ENCODE measurements at regions not wholly inside any gene's neighbourhood (a gene's known extent, or its start where the extent isn't known, plus 50 kb on each side); places are given as distances from the start of the nearest gene placed in this dataset.

DNA sequence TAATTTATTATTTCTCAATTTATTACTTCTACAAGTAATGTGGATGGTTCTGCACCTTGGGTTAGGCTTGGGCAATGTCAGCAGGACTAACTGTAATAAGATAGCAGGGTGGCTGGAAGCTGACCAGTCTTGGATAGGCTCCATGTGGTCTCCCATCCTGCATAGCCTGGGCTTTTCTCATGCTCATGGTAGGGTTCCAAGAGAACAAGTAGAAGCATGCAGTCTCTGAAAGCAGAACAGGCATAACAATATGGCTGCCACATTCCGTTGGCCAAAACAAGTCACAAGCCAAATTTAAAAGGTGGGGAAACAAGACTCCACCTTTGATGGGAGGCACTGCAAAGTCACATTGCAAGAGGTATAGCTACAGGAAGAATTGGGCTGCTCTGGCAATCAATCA, 98.6 kb upstream of the MDFIC start:
- H3F3A ChIP-seq (ENCODE audit: low read depth), result no peaks in the 10 kb centered on the region
- H3K9ac ChIP-seq (ENCODE audit: low read depth, low read length, poor library complexity, severe bottlenecking), result no peak overlapping the region
- H3K9me3 ChIP-seq (ENCODE audit: insufficient read depth, low read depth, low read length), result no peaks in the 10 kb centered on the region
- no peaks in the 10 kb centered on the region for H4K20me1 ChIP-seq (ENCODE audit: insufficient read depth, low read length, poor library complexity, severe bottlenecking)
- no peaks in the 10 kb centered on the region for H3K36me3 ChIP-seq (ENCODE audit: insufficient read depth, low read length)
- no peak overlapping the region for H2AFZ ChIP-seq (ENCODE audit: low read length)
- H3K9me2 ChIP-seq (replicated peaks; ENCODE audit: low read depth, low read length), result no peaks in the 10 kb centered on the region
- H3K4me2 ChIP-seq (ENCODE audit: low read depth, low read length, poor library complexity, severe bottlenecking), result no peak overlapping the region
- no peaks in the 10 kb centered on the region for H3K4me1 ChIP-seq (ENCODE audit: insufficient read depth, low read length, poor library complexity, severe bottlenecking)
- H3K4me3 ChIP-seq (ENCODE audit: low read length, poor library complexity, severe bottlenecking), result no peak overlapping the region
- H3K27me3 ChIP-seq (ENCODE audit: insufficient read depth, low read length, poor library complexity, severe bottlenecking), result no peaks in the 10 kb centered on the region
- no peaks in the 10 kb centered on the region for H3K79me2 ChIP-seq (ENCODE audit: insufficient read depth, low read length)
- TF ChIP-seq EZH2phosphoT487 (IDR thresholded peaks at IDR 0.05; ENCODE audit: borderline replicate concordance), result no peak
- TF ChIP-seq, protein P1, sequence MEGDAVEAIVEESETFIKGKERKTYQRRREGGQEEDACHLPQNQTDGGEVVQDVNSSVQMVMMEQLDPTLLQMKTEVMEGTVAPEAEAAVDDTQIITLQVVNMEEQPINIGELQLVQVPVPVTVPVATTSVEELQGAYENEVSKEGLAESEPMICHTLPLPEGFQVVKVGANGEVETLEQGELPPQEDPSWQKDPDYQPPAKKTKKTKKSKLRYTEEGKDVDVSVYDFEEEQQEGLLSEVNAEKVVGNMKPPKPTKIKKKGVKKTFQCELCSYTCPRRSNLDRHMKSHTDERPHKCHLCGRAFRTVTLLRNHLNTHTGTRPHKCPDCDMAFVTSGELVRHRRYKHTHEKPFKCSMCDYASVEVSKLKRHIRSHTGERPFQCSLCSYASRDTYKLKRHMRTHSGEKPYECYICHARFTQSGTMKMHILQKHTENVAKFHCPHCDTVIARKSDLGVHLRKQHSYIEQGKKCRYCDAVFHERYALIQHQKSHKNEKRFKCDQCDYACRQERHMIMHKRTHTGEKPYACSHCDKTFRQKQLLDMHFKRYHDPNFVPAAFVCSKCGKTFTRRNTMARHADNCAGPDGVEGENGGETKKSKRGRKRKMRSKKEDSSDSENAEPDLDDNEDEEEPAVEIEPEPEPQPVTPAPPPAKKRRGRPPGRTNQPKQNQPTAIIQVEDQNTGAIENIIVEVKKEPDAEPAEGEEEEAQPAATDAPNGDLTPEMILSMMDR (conservative IDR thresholded peaks at IDR 0.05; ENCODE audit: low read length), result no peak

DNA sequence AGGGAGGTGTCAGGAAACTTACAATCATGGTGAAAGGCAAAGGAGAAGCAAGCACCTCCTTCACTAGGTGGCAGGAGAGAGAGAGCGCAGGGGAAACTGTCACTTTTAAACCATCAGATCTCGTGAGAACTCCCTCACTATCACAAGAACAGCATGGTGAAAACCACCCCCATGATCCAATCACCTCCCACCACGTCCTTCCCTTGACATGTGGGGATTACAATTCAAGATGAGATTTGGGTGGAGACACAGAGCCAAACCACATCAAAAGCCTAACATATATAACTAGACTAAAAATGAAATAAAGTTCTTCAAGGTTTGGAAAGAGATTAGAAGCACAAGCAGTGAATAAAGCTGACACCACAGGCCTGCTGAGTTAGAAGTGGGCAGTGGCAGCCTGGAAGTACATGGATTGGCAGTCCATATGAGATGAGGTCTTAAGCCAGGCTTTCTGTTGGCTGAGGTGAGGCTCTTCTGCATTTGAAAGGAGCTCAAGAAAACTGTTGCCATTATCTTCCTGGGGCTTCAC, 96.4 kb upstream of the MDFIC start:
- no peaks in the 10 kb centered on the region for H4K20me1 ChIP-seq (ENCODE audit: insufficient read depth, low read length, poor library complexity, severe bottlenecking)
- no peak for TF ChIP-seq EZH2phosphoT487 (IDR thresholded peaks at IDR 0.05; ENCODE audit: borderline replicate concordance)
- TF ChIP-seq, protein P1 (conservative IDR thresholded peaks at IDR 0.05; ENCODE audit: low read length), result no peak

DNA sequence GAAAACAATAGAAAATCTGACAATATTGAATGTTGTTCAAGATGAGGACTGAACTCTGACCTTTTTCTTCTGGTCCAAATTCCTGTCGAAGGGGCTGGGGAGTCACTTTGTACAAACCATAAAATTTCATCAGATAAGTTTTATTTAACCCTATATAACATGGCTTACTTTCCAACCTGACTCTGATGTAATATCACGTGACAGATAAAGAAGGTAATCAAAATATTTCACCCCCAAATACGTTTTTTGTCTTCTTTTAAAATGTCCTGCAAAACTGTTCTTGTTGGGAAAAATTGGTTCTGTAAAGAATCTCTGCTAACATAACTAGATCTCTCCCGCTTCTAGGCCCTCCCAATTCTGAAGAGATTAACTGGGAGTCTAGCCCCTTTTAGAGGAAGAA, 90.9 kb upstream of the MDFIC start:
- H3K4me3 ChIP-seq (ENCODE audit: low read length, poor library complexity, severe bottlenecking), result no peak overlapping the region
- H3K27me3 ChIP-seq (ENCODE audit: insufficient read depth, low read length, poor library complexity, severe bottlenecking), result no peaks in the 10 kb centered on the region
- H3F3A ChIP-seq (ENCODE audit: low read depth), result no peaks in the 10 kb centered on the region
- H4K20me1 ChIP-seq (ENCODE audit: insufficient read depth, low read length, poor library complexity, severe bottlenecking), result no peaks in the 10 kb centered on the region
- no peaks in the 10 kb centered on the region for H3K9me3 ChIP-seq (ENCODE audit: insufficient read depth, low read depth, low read length)
- no peak overlapping the region for H3K4me2 ChIP-seq (ENCODE audit: low read depth, low read length, poor library complexity, severe bottlenecking)
- no peak overlapping the region for H3K9ac ChIP-seq (ENCODE audit: low read depth, low read length, poor library complexity, severe bottlenecking)
- H2AFZ ChIP-seq (ENCODE audit: low read length), result no peak overlapping the region
- no peaks in the 10 kb centered on the region for H3K9me2 ChIP-seq (replicated peaks; ENCODE audit: low read depth, low read length)
- no peak for TF ChIP-seq EZH2phosphoT487 (IDR thresholded peaks at IDR 0.05; ENCODE audit: borderline replicate concordance)
- TF ChIP-seq, protein P1 (conservative IDR thresholded peaks at IDR 0.05; ENCODE audit: low read length), result no peak
- no peaks in the 10 kb centered on the region for H3K36me3 ChIP-seq (ENCODE audit: insufficient read depth, low read length)
- H3K4me1 ChIP-seq (ENCODE audit: insufficient read depth, low read length, poor library complexity, severe bottlenecking), result no peaks in the 10 kb centered on the region
- no peaks in the 10 kb centered on the region for H3K79me2 ChIP-seq (ENCODE audit: insufficient read depth, low read length)

More for the DNA sequence above, 96.4 kb upstream of the MDFIC start:
- Histone ChIP-seq H3K9ac (ENCODE audit: low read depth, low read length, poor library complexity, severe bottlenecking) (no peak overlapping the region), H3K36me3 (ENCODE audit: insufficient read depth, low read length) (no peaks in the 10 kb centered on the region), H3K4me1 (ENCODE audit: insufficient read depth, low read length, poor library complexity, severe bottlenecking) (no peaks in the 10 kb centered on the region), H3K4me2 (ENCODE audit: low read depth, low read length, poor library complexity, severe bottlenecking) (no peak overlapping the region), H3K9me3 (ENCODE audit: insufficient read depth, low read depth, low read length) (no peaks in the 10 kb centered on the region), H3K4me3 (ENCODE audit: low read length, poor library complexity, severe bottlenecking) (no peak overlapping the region), H3F3A (ENCODE audit: low read depth) (no peaks in the 10 kb centered on the region), H2AFZ (ENCODE audit: low read length) (no peak overlapping the region), H3K27me3 (ENCODE audit: insufficient read depth, low read length, poor library complexity, severe bottlenecking) (no peaks in the 10 kb centered on the region), H3K79me2 (ENCODE audit: insufficient read depth, low read length) (no peaks in the 10 kb centered on the region), H3K9me2 (replicated peaks; ENCODE audit: low read depth, low read length) (no peaks in the 10 kb centered on the region)

Measured in Loucy (cell line).